Left lung (tissue), 4 donors: ENCODE measurements at regions not wholly inside any gene's neighbourhood (a gene's known extent, or its start where the extent isn't known, plus 50 kb on each side); places are given as distances from the start of the nearest gene placed in this dataset.

ENCODE experiments used
- ATAC-seq: fragments of 200-7000 bp; cut with Tn5 transposase; one replicate; pipeline ENCODE4 v1.9.1; 2020; ENCODE audit warnings: moderate library complexity
- DNase-seq, 4 donors: peaks; one replicate each; pipeline ENCODE4 v3.0.0-alpha.2; 2013 to 2020
- H3K27ac ChIP-seq, 2 donors: fragments of 200-600 bp; sonication (generic) in 1 of 2; one replicate each; pipeline versions ENCODE4 v1.5.0 to v1.8.0; 2020 to 2021
- H3K27me3 ChIP-seq, 2 donors: fragments of 200-600 bp; sonication (generic) in 1 of 2; one replicate each; pipeline versions ENCODE4 v1.5.0 to v1.8.0; 2020 to 2021
- H3K36me3 ChIP-seq, 2 donors: fragments of 200-600 bp; sonication (generic) in 1 of 2; one replicate each; pipeline versions ENCODE4 v1.5.0 to v1.8.0; 2020 to 2021
- H3K4me1 ChIP-seq, 2 donors: fragments of 200-600 bp; one replicate each; pipeline ENCODE4 v1.8.0; 2021
- H3K4me3 ChIP-seq, 2 donors: fragments of 200-600 bp; sonication (generic) in 1 of 2; one replicate each; pipeline versions ENCODE4 v1.5.0 to v1.8.0; 2020 to 2021; ENCODE audit warnings: mild to moderate bottlenecking in 1 of 2
- H3K9me3 ChIP-seq, 2 donors: fragments of 200-600 bp; sonication (generic) in 1 of 2; one replicate each; pipeline versions ENCODE4 v1.5.0 to v1.8.0; 2020 to 2021
- intact Hi-C, 2 donors: fragments of 100-400 bp; cut with DNase I; formaldehyde crosslinking; loops; one replicate each; pipeline versions ENCODE4 v1.11.2 to v1.14.2; 2022
- TF ChIP-seq, protein P1 (sequence below), 2 donors: fragments of 200-600 bp; sonication (generic) in 1 of 2; IDR thresholded peaks; one replicate each; pipeline versions ENCODE4 v1.5.0 to v1.8.0; 2021; ENCODE audit warnings: antibody characterized with exemption in 2 of 2
- donor health status: DM: no; HTN: yes; CAD: no.
- donor health status: DM: no; HTN: no; CAD: no.

DNA sequence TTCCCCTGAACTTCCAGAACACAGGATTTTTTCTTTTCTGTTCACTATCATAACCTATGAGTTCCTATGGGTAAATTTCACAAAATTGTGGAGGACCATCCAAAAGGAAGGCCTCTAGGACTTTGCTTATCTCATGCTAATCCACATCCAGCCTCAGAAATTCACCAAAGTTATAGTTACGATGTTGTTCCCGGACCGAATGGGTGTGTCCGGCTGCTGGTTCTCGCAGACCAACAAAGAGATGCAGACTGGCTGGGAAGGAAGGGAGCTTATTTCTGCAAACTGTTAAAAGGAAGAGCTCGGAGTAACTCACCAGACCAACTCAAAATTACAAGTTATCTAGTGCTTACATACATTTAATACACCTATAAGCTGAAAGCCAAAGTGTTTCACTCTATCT is 882.9 kb upstream of the SPRY2 start:
- Histone ChIP-seq H3K9me3 (peaks cover 0 to 5% of the 10 kb centered on the region in 2 donors), H3K4me3 (no peak overlapping the region), H3K27me3 (no peaks in the 10 kb centered on the region), H3K27ac (no peak overlapping the region), H3K36me3 (no peaks in the 10 kb centered on the region), H3K4me1 (no peaks in the 10 kb centered on the region)
- DNase-seq = no peak
- TF ChIP-seq, protein P1, sequence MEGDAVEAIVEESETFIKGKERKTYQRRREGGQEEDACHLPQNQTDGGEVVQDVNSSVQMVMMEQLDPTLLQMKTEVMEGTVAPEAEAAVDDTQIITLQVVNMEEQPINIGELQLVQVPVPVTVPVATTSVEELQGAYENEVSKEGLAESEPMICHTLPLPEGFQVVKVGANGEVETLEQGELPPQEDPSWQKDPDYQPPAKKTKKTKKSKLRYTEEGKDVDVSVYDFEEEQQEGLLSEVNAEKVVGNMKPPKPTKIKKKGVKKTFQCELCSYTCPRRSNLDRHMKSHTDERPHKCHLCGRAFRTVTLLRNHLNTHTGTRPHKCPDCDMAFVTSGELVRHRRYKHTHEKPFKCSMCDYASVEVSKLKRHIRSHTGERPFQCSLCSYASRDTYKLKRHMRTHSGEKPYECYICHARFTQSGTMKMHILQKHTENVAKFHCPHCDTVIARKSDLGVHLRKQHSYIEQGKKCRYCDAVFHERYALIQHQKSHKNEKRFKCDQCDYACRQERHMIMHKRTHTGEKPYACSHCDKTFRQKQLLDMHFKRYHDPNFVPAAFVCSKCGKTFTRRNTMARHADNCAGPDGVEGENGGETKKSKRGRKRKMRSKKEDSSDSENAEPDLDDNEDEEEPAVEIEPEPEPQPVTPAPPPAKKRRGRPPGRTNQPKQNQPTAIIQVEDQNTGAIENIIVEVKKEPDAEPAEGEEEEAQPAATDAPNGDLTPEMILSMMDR (IDR thresholded peaks at IDR 0.05) = no peak
- intact Hi-C loops = no loop called here
- no peak for ATAC-seq

DNA sequence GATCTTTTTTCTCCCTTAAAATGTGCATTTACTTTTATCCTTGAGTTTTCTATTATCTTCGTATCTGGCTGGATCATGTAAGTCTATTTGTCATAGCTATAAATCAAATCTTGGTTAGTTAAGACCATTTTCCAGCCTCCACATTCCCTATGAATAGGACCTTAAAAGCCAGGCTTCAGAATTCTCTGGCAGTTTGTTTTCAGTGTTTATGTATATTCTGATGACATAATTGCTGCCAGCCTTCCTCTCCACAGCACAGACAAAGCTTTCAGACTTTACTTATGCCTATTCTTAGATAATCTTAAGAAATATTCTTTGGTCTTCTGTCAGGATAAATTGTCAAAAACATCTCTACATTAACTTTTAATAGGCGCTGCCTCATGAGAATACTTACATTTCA is 870.8 kb upstream of the SPRY2 start:
- intact Hi-C loops = no loop called here
- ATAC-seq (no peak), DNase-seq (no peak)
- H3K4me1 ChIP-seq = no peaks in the 10 kb centered on the region
- H3K36me3 ChIP-seq = no peaks in the 10 kb centered on the region
- H3K9me3 ChIP-seq = peaks cover 0 to 5% of the 10 kb centered on the region in 2 donors
- TF ChIP-seq, protein P1 (IDR thresholded peaks at IDR 0.05) = no peak
- no peaks in the 10 kb centered on the region for H3K27me3 ChIP-seq
- H3K27ac ChIP-seq = no peak overlapping the region
- H3K4me3 ChIP-seq = no peak overlapping the region

DNA sequence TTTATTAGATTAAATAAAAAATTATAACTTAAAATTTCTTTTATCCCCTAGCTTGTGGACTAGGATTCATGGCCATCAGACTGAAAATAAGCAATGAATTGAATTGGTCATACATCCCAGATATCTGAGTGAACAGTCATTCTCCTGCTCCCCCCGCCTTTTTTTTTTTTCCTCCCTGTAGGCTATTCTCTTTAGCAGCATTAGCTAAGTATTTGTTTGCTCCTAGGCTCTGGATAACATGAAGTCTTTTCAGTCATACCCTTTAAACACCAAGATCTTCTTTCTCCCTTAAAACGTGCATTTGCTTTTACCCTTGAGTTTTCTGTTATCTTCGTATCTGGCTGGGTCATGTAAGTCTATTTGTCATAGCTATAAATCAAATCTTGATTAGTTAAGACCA is 866.7 kb upstream of the SPRY2 start:
- Histone ChIP-seq H3K9me3 (peaks cover 0 to 4% of the 10 kb centered on the region in 2 donors), H3K4me3 (no peak overlapping the region), H3K36me3 (no peaks in the 10 kb centered on the region), H3K4me1 (no peaks in the 10 kb centered on the region), H3K27me3 (no peaks in the 10 kb centered on the region), H3K27ac (no peak overlapping the region)
- TF ChIP-seq, protein P1 (IDR thresholded peaks at IDR 0.05) = no peak
- no peak for DNase-seq
- no peak for ATAC-seq
- intact Hi-C loops = no loop called here

DNA sequence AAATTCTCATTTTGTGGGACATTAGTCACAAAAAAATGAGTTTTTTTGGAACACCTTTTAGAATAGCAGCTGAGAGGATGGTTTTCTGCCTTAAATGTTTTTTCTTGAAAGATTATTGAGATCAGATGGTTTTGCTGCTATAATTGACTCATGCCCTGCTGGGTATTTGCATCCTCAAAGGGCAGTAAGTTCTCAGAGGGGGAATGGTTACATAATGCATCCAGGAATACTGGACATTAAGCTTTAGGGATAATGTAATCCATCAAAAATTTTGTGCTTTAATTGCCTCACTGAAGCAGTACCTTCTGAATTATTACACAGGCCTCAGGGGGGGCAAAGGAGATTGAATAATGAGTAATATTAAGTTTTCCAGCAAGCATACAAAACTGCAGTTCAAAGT is 866.3 kb upstream of the SPRY2 start:
- DNase-seq (no peak), ATAC-seq (no peak)
- peaks cover 0 to 4% of the 10 kb centered on the region in 2 donors for H3K9me3 ChIP-seq
- no peaks in the 10 kb centered on the region for H3K27me3 ChIP-seq
- H3K4me3 ChIP-seq = no peak overlapping the region
- no peak overlapping the region for H3K27ac ChIP-seq
- no peaks in the 10 kb centered on the region for H3K4me1 ChIP-seq
- H3K36me3 ChIP-seq = no peaks in the 10 kb centered on the region
- TF ChIP-seq, protein P1 (IDR thresholded peaks at IDR 0.05) = no peak
- intact Hi-C loops = no loop called here

DNA sequence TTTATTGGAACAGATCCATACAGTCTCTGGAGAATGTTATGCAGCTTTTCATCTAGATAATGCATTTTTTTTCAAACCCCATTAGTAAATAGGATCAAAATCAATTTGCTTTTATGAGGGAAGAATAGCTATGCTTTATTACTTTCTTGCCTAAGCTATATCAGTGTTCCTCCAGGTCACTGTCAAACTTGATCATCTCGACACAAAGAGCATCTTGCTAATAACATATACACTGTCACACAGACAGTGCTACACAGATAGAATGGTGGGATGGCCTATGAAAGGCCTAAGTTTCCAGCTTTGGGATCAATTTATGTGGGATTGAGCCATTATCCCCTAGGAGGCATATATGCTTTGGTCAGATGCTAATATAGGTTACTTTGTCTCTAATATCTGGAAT is 862.9 kb upstream of the SPRY2 start:
- no peaks in the 10 kb centered on the region for H3K36me3 ChIP-seq
- no peaks in the 10 kb centered on the region for H3K27me3 ChIP-seq
- DNase-seq (no peak), ATAC-seq (no peak)
- no peak overlapping the region for H3K4me3 ChIP-seq
- intact Hi-C loops = no loop called here
- H3K9me3 ChIP-seq = peaks cover 0 to 2% of the 10 kb centered on the region in 2 donors
- TF ChIP-seq, protein P1 (IDR thresholded peaks at IDR 0.05) = no peak
- no peak overlapping the region for H3K27ac ChIP-seq
- H3K4me1 ChIP-seq = no peaks in the 10 kb centered on the region
